ENCODE measurements at regions not wholly inside any gene's neighbourhood (a gene's known extent, or its start where the extent isn't known, plus 50 kb on each side); places are given as distances from the start of the nearest gene placed in this dataset.

DNA sequence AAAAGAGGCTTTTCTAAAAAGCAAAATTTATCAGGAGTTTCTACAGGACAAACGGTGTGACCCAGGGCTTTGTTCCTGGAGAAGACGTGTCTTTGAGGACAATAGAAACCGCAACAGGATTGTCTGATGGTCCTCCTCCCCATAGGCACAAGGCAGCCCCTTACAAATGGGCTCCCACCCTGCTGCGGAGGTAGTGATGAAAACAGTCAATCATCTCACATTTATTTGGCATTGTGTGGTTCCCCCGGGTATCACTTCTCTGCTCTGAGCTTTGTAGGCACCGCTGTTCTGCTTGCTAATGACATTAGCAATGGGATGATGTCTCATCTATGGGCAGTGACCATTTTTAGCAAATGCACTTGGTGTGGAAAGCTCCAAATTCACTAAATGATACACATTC lies 155.5 kb upstream of the TMPO start:
- H3K36me3 Mint-ChIP-seq = no peaks in the 10 kb centered on the region
- H3F3A ChIP-seq (ENCODE audit: low read depth) = no peaks in the 10 kb centered on the region
- no peaks in the 10 kb centered on the region for H3K9me3 Mint-ChIP-seq
- H3K4me2 ChIP-seq = peak overlapping the region; percentile 34
- H3K27ac Mint-ChIP-seq = no peak overlapping the region
- H3K27me3 ChIP-seq = no peaks in the 10 kb centered on the region
- TF ChIP-seq EZH2 (IDR thresholded peaks at IDR 0.05) = no peak
- no peak overlapping the region for H3K9ac ChIP-seq
- H3K4me3 ChIP-seq = no peak overlapping the region
- no peaks in the 10 kb centered on the region for H4K20me1 ChIP-seq (ENCODE audit: low read depth)
- H3K27me3 Mint-ChIP-seq (ENCODE audit: insufficient read depth, low read depth) = peaks cover 6% of the 10 kb centered on the region
- DNase-seq (ENCODE audit: low spot score) = no peak
- no peaks in the 10 kb centered on the region for H3K9me3 ChIP-seq (ENCODE audit: low read depth)
- no peak overlapping the region for H3K27ac ChIP-seq
- H2AFZ ChIP-seq (replicated peaks) = peak overlapping the region; percentile 2
- peaks cover 7% of the 10 kb centered on the region for H3K4me1 Mint-ChIP-seq
- H3K79me2 ChIP-seq (ENCODE audit: low read depth) = no peaks in the 10 kb centered on the region
- H3K4me1 ChIP-seq = peaks cover 18% of the 10 kb centered on the region
- no peaks in the 10 kb centered on the region for H3K36me3 ChIP-seq
- H3K4me3 Mint-ChIP-seq = no peak overlapping the region

DNA sequence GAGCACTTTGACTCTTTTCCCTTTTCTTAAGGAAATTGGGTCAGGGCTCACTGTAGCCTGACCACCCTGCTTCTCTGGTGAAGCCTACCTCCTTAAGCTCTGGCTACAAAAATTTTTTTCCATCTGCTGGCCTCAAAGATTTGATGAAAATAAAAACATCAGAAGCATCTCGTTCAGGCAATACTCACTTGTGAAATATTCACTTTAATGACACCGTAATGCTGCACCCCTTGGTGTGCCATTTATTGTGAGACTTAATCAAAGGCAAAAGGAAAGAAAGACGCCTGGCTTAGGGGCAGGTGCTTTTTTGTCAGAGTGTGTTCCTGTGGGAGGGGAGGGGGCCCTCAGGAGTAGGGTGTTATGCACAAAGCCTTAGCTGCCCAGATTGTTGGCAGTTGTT lies 155.0 kb upstream of the TMPO start:
- Histone ChIP-seq H3K4me1 (peaks cover 18% of the 10 kb centered on the region), H3K4me3 (no peak overlapping the region), H3K79me2 (ENCODE audit: low read depth) (no peaks in the 10 kb centered on the region), H2AFZ (replicated peaks) (peak overlapping the region; percentile 55), H3K27ac (no peak overlapping the region), H3K36me3 (no peaks in the 10 kb centered on the region), H3F3A (ENCODE audit: low read depth) (no peaks in the 10 kb centered on the region), H3K9ac (no peak overlapping the region), H4K20me1 (ENCODE audit: low read depth) (no peaks in the 10 kb centered on the region), H3K9me3 (ENCODE audit: low read depth) (no peaks in the 10 kb centered on the region), H3K27me3 (no peaks in the 10 kb centered on the region), H3K4me2 (peak overlapping the region; percentile 34)
- H3K4me3 Mint-ChIP-seq = no peak overlapping the region
- no peak for DNase-seq (ENCODE audit: low spot score)
- H3K36me3 Mint-ChIP-seq = no peaks in the 10 kb centered on the region
- H3K27me3 Mint-ChIP-seq (ENCODE audit: insufficient read depth, low read depth) = peaks cover 6% of the 10 kb centered on the region
- TF ChIP-seq EZH2 (IDR thresholded peaks at IDR 0.05) (no peak), EZH2phosphoT487 (IDR thresholded peaks at IDR 0.05) (no peak)
- TF ChIP-seq, protein P1, sequence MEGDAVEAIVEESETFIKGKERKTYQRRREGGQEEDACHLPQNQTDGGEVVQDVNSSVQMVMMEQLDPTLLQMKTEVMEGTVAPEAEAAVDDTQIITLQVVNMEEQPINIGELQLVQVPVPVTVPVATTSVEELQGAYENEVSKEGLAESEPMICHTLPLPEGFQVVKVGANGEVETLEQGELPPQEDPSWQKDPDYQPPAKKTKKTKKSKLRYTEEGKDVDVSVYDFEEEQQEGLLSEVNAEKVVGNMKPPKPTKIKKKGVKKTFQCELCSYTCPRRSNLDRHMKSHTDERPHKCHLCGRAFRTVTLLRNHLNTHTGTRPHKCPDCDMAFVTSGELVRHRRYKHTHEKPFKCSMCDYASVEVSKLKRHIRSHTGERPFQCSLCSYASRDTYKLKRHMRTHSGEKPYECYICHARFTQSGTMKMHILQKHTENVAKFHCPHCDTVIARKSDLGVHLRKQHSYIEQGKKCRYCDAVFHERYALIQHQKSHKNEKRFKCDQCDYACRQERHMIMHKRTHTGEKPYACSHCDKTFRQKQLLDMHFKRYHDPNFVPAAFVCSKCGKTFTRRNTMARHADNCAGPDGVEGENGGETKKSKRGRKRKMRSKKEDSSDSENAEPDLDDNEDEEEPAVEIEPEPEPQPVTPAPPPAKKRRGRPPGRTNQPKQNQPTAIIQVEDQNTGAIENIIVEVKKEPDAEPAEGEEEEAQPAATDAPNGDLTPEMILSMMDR (IDR thresholded peaks at IDR 0.05) = no peak
- H3K9me3 Mint-ChIP-seq = no peaks in the 10 kb centered on the region
- H3K4me1 Mint-ChIP-seq = peaks cover 7% of the 10 kb centered on the region
- H3K27ac Mint-ChIP-seq = no peak overlapping the region

DNA sequence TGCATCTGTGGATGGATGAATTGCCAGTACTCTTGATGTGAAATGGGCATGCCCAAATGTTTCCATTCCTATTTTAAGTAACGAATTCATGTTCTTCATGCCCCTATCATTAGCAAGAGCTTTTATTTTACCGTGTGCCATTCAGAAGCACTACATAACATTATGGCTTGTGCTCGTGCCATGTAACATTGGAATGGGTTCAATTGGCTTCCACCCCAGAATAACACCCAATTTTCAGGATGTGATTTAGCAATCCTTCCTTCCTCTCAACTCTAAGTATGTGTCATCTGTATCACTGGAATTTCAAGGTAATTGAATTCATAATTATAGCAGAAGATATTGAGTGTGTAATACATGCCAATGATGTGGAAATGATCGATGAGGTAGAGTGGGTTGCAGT lies 145.8 kb upstream of the TMPO start:
- peaks cover 3% of the 10 kb centered on the region for H3K36me3 Mint-ChIP-seq
- H3K27me3 Mint-ChIP-seq (ENCODE audit: insufficient read depth, low read depth) = peaks cover 7% of the 10 kb centered on the region
- H3K27me3 ChIP-seq = no peaks in the 10 kb centered on the region
- no peaks in the 10 kb centered on the region for H3K9me3 ChIP-seq (ENCODE audit: low read depth)
- H2AFZ ChIP-seq (replicated peaks) = no peak overlapping the region
- no peak overlapping the region for H3K27ac ChIP-seq
- no peaks in the 10 kb centered on the region for H3F3A ChIP-seq (ENCODE audit: low read depth)
- H4K20me1 ChIP-seq (ENCODE audit: low read depth) = no peaks in the 10 kb centered on the region
- no peaks in the 10 kb centered on the region for H3K79me2 ChIP-seq (ENCODE audit: low read depth)
- no peaks in the 10 kb centered on the region for H3K36me3 ChIP-seq
- no peaks in the 10 kb centered on the region for H3K9me3 Mint-ChIP-seq
- H3K4me2 ChIP-seq = no peak overlapping the region
- peaks cover 11% of the 10 kb centered on the region for H3K4me1 ChIP-seq
- H3K4me3 ChIP-seq = no peak overlapping the region
- no peak overlapping the region for H3K4me3 Mint-ChIP-seq
- DNase-seq (ENCODE audit: low spot score) = no peak
- TF ChIP-seq EZH2 (IDR thresholded peaks at IDR 0.05) (no peak), EZH2phosphoT487 (IDR thresholded peaks at IDR 0.05) (no peak)
- TF ChIP-seq, protein P1 (IDR thresholded peaks at IDR 0.05) = no peak
- H3K27ac Mint-ChIP-seq = no peak overlapping the region
- peaks cover 30% of the 10 kb centered on the region for H3K4me1 Mint-ChIP-seq
- no peak overlapping the region for H3K9ac ChIP-seq

DNA sequence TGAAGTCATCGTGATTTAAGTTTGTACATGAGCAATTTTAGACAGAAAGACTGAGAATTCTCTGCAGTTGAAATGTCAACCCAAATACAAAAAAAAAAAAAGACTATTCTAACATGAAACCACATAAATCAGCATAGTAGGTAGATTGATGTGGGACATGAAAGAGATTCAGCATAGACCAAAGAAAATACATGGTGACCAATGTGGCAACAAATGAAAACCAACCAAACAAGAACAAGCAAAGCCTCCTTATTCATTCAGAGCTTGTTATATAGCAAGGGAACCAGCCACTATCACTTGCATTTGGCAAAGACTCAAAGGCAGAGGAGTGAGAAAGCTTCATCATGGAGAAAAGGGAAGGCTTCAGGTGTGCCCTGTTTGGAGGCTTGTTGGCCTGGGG lies 144.4 kb upstream of the TMPO start:
- no peak for DNase-seq (ENCODE audit: low spot score)
- H3K27me3 Mint-ChIP-seq (ENCODE audit: insufficient read depth, low read depth) = peaks cover 10% of the 10 kb centered on the region
- H3F3A ChIP-seq (ENCODE audit: low read depth) = no peaks in the 10 kb centered on the region
- no peaks in the 10 kb centered on the region for H3K9me3 Mint-ChIP-seq
- H3K4me3 Mint-ChIP-seq = no peak overlapping the region
- no peak overlapping the region for H3K27ac ChIP-seq
- H3K79me2 ChIP-seq (ENCODE audit: low read depth) = no peaks in the 10 kb centered on the region
- H3K4me1 Mint-ChIP-seq = peaks cover 30% of the 10 kb centered on the region
- H3K36me3 ChIP-seq = no peaks in the 10 kb centered on the region
- H4K20me1 ChIP-seq (ENCODE audit: low read depth) = no peaks in the 10 kb centered on the region
- no peaks in the 10 kb centered on the region for H3K9me3 ChIP-seq (ENCODE audit: low read depth)
- TF ChIP-seq EZH2phosphoT487 (IDR thresholded peaks at IDR 0.05) = no peak
- TF ChIP-seq, protein P1 (IDR thresholded peaks at IDR 0.05) = no peak
- TF ChIP-seq EZH2 (IDR thresholded peaks at IDR 0.05) = no peak
- peaks cover 3% of the 10 kb centered on the region for H3K36me3 Mint-ChIP-seq
- H3K4me3 ChIP-seq = no peak overlapping the region
- H3K27ac Mint-ChIP-seq = no peak overlapping the region
- H2AFZ ChIP-seq (replicated peaks) = no peak overlapping the region
- H3K4me1 ChIP-seq = peaks cover 11% of the 10 kb centered on the region
- H3K27me3 ChIP-seq = no peaks in the 10 kb centered on the region
- no peak overlapping the region for H3K9ac ChIP-seq
- H3K4me2 ChIP-seq = no peak overlapping the region
